Uterus (tissue), 2 donors: ENCODE measurements at regions not wholly inside any gene's neighbourhood (a gene's known extent, or its start where the extent isn't known, plus 50 kb on each side); places are given as distances from the start of the nearest gene placed in this dataset.

ENCODE experiments used
- CTCF ChIP-seq, 4 experiments: fragments of 200-600 bp in 2 of 4; fragments of 450-650 bp in 2 of 4; sonication (generic) in 2 of 4; IDR thresholded peaks; one replicate each; pipeline ENCODE4 v1.5.1; 2016 to 2019; ENCODE audit warnings: antibody characterized with exemption in 4 of 4, mild to moderate bottlenecking in 2 of 4, moderate library complexity in 1 of 4
- POLR2A ChIP-seq, 2 donors: fragments of 450-650 bp; IDR thresholded peaks; one replicate each; pipeline ENCODE4 v1.6.1; 2016; ENCODE audit warnings: antibody characterized with exemption in 2 of 2, mild to moderate bottlenecking in 1 of 2, moderate library complexity in 1 of 2

- no peak for TF ChIP-seq CTCF (IDR thresholded peaks at IDR 0.05)
- no peak for TF ChIP-seq POLR2A (IDR thresholded peaks at IDR 0.05)
Measured at GRCh38 chr5:166948679-166949078, 1342.8 kb upstream of the WWC1 start.
